ENCODE measurements at regions not wholly inside any gene's neighbourhood (a gene's known extent, or its start where the extent isn't known, plus 50 kb on each side); places are given as distances from the start of the nearest gene placed in this dataset.

DNA sequence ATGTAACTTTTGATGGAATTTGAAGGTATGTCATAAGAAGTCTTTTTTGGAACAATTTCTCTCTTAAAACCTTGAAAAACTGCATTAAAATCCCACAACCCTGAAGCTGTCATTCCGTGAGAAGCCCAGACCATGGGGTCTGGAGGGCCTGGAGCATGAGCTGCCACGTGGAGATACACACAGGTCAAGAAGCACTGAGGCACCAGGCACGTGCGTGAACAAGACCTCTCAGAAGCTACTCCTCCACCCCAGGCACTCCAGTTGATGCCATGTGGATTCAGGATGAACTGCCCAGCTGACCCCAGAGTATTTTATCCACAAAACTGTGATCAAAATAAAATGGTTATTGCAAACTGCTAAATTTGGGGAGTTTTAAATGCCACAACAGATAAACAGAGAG lies 227.5 kb upstream of the BRINP1 start:
- DNase-seq, result no peak

DNA sequence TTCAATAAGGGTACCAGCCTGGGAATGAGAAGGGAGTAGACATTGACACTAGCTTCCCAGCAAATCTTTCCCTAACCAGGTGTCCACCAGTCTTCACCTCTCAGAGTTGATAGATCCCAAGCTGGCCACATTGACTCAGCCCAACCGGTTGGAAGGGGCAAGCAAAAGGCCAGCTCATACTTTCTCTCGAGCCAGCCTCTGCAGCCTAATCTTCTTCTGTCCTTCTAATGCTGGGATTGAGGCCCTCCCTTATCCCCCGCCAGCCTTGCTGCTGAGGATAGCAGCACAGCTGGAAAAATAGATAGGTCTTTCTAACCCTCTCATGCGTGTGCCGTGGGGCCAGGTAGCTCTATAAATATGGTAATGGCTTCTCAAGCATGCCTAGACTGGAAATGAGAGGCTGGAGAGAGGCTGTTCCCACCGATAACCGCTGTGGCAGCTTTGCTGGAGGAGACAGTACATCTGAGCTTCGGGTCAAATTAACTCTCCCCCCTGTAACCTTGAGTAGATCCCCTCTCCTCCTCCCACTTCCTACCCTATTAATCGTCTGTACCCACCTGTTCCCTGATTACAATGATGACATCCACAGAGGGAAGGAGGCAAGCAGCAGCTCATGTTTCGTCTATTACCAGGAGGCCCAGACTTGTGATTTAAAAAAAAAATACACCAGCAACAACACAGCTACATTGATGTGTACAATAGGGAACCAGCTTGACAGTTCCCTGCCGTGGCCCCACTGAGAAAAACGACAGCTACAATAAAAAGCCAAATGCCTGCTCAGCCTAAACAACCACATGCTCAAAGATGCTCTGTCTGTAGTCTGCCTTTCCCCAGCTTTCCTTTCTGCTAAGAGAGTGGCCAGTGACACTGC lies 219.9 kb upstream of the BRINP1 start:
- DNase-seq, result no peak

DNA sequence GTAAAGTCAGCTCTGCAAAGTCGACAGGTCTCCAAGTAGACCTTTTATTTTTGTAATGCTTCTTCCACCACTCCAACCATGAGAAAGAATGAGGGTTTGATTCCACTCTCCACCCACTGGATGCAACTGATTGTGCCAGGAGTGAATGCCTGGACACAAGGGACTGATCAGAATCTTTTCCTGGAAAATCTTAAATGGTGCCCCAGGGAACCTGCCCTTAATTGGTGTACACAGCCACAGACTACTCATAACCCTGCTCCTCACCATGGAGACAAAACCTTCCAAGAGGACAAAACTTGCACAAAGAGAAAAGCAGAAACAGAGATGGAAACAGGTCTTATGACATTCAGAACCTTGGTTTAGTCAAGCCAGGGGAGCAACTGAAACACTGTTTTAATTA lies 208.6 kb upstream of the BRINP1 start:
- DNase-seq, result no peak

DNA sequence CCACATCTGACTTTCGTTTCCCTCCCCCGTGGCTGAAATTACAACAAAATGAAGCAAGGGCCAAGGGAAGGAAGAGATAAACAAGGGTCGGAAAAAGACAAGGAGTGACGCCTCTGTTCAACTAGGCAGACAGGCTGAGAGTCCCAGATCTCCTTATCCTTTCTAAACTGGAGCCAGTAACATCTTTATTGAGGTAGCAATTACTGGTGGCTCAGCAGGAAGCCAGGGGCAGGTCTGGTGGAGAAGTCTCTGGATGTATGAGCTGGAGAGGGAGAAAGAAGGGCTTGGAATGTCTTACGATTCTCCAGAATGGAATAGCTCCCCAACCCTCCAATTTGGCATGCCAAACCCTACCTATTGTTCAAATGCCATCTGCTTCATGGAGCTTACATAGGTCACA lies 190.8 kb upstream of the BRINP1 start:
- no peak for DNase-seq

DNA sequence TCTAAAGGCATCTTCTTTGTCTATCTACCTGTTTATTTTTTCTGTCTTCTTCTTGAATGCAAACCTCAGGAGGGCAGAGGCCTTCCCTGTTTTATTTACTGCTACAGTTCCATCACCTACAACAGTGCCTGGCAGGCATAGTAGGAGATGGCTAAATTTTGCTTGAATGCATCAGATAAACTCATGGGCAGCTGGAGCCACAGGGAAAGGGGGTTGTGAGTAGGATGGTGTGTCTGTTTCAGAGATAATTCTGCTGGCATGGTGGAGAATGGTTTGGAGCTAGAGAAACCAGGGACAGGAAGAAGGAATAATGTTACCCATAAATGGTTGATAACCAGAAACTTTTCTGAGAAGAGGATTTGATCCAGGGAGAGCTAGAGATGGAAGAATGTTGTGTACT lies 189.8 kb upstream of the BRINP1 start:
- no peak for DNase-seq

DNA sequence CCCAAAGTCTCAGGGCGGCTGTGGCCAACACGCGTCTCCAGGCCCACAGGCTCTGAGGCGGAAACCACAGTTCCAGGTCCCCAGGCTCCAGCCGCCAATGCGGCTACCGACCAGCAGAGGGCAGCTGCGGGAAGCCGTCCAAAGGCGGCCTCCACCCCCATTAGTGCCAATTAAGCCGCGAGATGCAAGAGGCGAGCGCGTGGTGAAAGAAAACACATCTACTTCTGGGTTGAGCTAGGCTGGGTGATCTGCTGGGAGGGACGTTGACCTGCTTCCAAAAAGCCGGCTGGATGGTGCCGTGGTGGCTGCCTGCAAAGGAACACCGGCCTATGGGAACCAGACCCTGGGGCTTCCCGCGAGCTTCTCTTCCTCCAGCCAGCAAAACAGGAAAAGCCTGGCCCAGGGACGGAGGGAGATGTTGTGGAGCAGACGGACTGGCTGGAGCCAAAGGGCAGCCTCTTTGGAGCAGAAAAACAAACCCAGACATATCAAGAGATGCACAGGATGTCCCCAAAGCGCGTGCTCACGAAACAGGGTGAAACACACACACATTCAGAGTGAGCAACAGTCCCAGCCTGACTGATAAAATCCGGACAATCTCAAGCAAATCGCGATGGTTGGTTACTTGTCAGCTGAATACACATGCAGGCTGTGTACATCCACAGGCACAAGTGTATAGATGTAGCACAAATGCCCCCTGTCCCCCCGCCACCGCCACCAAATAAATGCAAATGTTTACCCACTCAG lies 187.1 kb upstream of the BRINP1 start:
- DNase-seq, result peak; percentile 82

DNA sequence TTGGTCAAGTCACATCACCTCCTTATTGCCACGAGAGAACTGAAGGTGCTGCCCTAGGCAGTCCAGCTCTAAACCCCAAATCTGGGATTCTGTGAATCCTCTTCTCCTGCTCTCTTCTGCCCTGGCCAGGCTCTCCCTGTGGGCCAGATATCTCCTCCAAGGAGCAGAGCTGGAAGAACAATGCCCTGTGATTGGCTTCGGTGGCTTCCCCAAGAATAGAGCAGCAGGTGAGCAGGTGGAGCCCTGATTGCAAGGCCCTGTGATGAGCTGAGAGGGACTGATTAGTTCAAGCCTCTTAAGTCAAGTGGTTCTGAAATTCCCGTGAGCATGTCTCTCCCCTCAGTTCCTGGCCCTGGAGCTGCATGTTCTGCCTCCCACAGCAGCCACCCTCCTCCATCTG lies 175.3 kb upstream of the BRINP1 start:
- DNase-seq, result no peak

DNA sequence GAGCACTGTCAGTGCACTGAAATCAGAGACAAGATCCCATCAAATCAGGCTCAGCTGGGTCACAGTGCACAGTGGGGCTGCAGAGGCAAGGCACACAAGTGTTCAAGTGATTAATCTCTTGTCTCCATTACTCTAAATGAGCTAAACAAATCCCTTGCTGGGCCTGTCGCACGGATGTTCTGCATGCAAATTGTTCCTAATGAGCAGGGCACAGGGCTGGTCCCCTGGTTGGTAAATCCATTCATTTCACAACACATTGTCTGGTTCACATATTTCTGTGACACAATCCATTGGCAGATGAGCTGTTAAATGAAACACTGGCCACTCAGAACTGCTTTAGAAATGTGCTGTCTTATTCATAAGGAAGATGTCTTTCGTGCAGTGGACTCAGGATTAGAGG lies 167.9 kb upstream of the BRINP1 start:
- no peak for DNase-seq

DNA sequence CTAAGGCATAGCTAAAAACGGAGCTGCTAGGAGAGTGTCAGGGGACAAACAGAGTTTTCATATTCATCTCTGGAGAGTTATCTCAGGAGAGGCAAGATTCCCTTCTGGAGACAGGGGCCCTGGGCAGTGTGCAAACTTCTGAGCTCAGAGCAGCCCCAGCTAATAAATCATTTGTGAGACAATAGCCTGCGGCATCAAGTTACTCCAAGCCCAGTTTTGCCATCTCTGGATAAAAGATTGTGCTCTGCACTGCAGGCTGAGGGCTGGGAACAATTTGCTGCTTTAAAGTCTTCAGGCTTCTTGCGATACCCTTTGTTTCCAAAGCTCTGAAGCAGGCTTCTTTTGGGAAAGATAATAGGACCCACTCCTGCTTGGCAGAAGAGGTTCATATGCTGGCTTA lies 164.3 kb upstream of the BRINP1 start:
- no peak for DNase-seq

DNA sequence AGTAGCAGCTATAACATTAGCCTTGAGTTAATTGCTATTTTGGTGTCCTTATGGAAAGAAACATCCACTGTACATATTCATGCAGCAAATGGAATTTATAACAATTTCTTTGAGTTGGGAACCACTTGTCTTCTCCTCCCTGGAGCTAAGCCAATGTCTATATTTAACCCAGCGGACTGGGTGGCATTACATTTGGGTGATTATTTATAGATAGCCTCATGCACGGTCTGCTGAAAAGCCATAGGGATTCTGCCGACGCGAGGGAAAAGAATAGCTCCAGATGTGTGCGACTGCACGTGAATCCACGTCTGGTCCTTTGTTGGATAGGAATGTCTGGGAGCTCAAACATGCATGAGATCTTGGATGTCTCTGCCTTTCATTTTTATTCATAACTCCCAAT lies 157.5 kb upstream of the BRINP1 start:
- DNase-seq, result no peak

DNA sequence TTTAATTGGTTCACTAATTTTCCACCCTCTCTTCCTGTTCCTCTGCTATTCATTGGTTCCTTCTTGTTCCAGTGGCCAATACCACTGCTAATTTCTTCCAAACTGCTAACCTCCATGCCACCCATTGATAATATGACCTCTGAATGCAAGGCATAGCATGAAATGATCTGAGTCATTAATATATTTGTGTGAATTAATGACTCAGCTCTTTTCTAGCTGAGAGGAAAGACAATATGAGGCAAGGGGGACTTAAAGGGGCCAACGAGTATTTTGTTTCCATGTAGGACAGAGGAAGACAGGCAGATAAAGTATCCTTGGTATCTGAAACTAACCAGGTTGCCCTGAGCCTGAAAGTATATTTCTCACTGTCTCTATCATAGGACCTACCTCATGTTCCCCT lies 154.3 kb upstream of the BRINP1 start:
- DNase-seq, result no peak

DNA sequence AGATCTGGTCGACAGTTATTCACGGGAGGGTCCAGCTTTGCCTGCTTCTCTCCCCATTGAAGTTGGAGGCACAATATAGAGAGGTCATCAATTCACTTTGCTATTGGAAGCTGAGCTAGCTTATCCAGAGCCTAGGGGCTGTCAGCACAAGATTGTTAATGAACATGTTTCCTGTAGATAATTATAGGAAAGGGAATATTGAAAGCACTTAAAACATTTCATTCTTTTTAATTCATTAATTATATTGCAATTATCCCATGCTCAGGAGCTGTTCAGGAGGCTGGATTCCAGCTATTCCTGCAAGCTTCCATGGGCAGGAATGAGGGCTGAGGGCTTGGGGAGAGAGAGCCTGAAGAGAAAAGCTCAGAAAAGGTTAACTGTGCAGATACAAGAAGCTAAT lies 153.1 kb upstream of the BRINP1 start:
- no peak for DNase-seq

DNA sequence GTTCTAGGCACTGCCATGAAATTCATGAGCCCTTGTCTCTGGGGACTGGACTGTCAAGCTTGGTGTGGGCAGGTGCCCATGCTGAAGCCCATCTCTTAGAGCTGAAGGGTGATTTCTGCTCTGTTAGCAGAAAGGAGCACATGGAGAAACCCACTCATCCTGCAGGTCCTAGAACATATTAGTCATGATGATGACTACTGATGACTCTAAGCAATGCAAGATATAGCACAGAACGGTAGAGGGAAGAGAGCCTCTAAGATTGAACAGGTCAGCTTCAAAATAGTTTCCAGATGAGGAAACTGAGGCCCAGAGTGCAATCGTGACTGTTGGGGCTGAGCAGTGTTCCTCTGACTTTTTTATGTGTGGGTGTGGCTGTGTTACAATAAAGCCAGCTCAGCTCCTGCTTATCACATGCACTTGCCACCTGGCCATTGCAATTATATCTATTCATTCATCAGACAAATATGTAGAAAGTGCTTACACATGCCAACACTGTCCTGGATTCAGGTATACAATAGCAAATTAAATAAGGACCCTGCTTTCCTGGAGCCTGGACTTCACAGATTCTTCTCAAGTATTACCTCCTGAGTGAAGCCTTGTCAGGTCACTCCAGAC lies 140.2 kb upstream of the BRINP1 start:
- no peak for DNase-seq

DNA sequence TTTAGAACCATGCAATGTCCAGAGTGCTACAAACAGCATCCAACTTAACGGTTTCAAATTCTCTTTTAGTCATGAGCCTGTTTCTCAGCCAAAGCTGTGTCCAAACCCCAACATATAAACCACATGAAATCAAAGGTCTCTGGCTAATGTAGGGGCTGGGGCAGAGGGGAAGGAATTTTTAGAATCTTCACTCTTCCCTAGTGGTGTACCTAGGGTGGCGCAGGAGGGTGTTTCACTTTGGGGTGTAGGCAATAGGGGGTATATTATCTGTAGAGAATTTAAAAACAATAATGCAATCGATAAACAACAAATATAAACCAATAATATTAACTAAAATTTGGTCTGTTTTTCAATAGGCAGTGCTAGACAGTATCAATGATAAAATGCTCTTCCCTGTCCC lies 132.1 kb upstream of the BRINP1 start:
- DNase-seq, result no peak

DNA sequence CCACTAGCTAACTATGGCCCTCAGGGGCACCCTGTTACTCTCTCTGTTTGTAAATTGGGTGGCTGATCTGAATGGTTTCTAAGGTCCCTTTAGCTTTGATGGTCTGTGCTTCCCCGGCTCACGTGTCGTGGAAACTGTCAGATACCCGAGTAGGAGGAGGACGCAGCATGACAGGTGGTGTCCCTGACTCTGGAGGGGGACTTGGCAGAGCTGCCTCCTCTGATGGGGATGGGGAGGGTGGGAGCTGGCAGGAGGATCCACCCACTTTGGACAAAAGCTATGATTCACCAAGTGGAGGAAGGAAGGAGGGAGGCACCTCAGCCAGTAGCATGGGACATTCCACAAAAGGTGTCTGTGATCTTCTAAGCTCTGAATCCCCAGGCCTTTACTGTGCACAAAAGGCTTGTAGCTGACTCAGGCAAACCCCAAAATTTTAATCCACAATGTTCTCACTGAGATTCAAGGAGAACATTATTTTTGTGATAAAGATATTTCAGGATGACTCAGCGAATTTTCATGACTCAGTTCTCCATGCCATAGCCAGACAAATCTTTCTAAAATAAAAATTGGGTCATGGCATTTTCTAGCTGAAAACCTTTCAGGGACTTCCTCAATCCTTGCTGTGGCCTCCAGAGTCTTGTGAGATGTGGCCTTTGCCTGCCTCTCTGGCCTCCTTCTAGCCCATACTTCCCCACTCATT lies 131.0 kb upstream of the BRINP1 start:
- DNase-seq, result no peak

DNA sequence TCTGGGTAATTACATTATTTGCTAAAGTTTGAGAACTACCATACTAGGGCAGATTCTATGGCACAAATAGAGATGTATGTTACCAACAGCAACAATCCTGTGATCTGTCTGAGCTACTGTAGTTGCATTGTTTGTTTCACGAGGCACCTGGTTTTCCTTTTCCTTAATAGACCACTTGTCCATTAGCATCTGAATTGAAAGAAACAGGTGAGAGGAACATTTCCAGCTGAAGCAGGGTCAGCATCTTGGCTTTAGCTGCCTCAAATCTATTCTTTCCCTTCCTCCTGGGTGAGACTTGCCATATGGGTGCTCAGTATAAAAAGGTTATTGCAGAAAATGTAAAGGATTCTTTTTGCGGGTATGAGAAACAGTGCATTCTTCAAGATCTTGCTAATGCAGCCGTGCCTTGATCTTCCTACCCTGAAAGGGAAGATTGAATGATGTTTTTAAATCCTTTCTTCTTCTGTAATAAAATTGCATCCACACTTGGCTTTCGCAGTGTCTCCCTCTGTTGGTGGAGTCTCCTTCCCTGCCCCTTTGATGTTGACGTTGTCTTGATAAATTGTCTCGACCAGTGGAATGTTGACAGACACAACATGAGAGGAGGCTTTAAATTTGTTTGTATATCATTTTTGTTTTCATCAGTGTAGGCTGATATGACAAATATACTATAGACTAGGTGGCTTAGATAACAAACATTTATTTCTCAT lies 118.0 kb upstream of the BRINP1 start:
- DNase-seq, result no peak

DNA sequence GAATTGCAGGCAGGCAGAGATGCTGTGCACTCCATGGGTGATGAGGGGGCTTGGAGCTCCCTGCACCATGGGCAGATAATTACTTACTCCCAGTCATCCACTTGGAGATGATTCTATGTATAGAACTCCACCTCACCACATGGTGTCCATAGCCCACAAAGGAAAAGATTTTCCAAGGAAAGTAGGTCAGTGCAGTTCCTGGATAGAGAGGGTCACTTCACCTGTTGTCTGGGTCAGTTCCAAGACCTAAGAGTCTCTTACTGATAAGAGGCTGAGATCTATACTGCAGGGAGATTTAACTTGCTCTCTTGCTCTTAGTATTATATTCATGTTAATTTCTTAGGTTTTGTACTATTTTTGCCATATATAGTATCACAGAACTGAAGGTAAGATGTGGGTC lies 113.9 kb upstream of the BRINP1 start:
- no peak for DNase-seq

DNA sequence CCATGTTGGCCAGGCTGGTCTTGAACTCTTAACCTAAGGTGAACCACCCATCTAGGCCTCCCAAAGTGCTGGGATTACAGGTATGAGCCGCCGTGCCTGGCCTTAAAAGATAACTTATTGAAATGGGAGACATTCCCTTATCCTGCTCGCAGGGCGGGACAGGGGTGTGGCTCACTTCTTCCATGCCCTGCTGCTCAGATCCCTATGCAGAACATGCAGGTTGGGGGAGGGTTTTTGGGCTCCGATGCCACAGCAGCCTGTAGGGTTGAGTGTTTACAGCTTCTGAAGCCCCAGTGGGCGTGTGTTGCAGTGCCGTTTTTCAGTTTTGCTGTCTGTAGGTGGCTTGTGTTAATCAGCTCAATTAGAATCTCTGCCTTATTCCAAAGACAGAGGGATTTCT lies 108.0 kb upstream of the BRINP1 start:
- no peak for DNase-seq

DNA sequence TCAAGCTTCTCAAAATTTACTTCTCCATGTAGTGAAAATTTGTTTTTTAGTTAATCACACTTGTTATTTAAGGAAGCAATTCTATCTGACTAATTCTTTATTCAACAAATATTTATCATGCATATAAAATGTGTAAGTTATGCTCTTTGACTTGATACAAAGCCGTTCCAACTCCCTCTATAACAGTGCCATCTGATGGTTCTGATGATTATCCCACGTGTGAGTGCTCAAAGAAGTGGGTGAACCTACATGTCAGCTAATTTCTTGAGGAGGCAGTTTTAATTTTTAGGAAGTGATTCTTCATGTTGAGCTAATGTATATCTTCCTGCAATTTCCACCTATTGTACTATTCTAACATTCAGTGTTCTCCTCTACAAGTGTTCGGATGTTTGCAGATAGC lies 88.8 kb upstream of the BRINP1 start:
- DNase-seq, result no peak

DNA sequence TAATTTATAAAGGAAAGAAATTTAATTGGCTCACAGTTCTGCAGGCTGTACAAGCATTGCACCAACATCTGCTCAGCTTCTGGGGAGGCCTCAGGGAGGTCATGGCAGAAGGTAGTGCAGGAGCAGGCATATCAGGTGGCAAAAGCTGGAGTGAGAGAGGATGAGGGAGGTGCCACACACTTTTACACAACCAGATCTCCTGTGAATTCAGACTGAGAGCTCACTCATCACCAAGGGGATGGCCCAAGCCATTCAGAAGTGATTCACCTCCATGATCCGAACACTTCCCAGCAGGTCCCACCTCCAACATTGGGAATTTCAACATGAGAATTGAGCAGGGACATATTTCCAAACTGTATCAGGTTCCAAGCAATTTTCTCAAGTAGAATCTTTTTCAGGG lies 84.7 kb upstream of the BRINP1 start:
- no peak for DNase-seq

DNA sequence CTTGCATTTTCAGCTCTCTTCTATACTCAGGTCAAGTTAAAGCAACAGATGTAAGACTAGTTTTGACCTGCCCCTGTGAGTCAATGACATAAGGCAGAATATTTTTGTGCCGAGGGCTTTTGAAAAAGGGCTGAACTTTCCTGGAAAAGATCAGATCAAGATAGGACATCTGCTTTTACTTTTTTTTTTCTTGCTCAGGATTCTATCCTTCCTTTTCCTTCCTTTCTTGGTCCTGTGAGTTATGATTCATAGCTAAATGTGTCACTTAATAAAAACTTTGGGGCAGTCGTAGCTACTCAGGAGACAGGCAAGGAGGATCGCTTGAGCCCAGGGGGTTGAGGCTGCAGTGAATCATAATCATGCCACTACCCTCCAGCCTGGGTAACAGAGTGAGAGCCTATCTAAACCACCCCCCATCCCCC lies 84.3 kb upstream of the BRINP1 start:
- no peak for DNase-seq

DNA sequence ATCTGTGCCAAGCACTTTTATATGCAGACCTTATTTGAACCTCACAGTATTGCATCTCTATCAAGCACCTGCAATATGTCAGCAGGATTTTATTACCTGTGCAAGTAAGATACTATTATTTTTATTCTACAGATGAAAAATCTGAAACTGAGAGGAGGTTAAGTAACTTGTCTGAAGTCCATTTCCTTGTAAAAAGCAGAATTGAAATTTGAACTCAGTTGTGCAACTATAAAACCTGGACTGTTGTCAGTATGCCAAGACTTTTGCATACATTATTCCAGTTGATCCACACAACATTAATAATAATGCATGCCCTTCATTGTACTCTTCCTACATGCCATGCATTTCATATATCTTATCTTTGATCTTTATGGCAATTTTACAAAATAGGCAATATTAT lies 82.2 kb upstream of the BRINP1 start:
- DNase-seq, result no peak

DNA sequence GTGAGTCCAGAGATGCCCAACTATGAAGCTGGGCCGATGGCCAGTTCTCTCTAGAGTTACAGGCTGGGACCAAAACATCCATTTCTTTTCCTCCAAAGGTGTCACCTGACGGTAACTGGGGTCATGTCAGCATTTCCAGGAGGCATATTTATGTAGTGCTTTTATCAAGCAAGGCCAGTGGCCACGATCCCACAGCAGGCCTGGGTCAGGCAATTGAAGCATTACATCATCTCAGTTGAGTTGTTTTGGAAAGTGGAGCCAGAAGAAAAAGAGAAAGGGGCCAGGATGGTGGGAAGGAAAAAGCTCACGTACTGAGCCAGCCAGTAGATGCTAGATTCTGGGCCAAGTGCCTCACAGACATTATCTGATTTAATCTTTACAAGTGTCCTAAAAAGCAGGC lies 73.9 kb upstream of the BRINP1 start:
- no peak for DNase-seq

Measured in activated CD8-positive, alpha-beta memory T cell treated with anti-CD3 and anti-CD28 coated beads, Interleukin-2, amount 50 U/mL, for 48 hours (primary cell).